ENCODE measurements at regions not wholly inside any gene's neighbourhood (a gene's known extent, or its start where the extent isn't known, plus 50 kb on each side); places are given as distances from the start of the nearest gene placed in this dataset.
"Not testable (repeated sequence)": the region's sequence is repeated elsewhere in the genome, so short reads cannot be mapped to it uniquely, and the experiment has no call there.

GRCh38 chr13:67515895-67516294 lies 285.8 kb upstream of the PCDH9 start:
- TF ChIP-seq, protein P1, sequence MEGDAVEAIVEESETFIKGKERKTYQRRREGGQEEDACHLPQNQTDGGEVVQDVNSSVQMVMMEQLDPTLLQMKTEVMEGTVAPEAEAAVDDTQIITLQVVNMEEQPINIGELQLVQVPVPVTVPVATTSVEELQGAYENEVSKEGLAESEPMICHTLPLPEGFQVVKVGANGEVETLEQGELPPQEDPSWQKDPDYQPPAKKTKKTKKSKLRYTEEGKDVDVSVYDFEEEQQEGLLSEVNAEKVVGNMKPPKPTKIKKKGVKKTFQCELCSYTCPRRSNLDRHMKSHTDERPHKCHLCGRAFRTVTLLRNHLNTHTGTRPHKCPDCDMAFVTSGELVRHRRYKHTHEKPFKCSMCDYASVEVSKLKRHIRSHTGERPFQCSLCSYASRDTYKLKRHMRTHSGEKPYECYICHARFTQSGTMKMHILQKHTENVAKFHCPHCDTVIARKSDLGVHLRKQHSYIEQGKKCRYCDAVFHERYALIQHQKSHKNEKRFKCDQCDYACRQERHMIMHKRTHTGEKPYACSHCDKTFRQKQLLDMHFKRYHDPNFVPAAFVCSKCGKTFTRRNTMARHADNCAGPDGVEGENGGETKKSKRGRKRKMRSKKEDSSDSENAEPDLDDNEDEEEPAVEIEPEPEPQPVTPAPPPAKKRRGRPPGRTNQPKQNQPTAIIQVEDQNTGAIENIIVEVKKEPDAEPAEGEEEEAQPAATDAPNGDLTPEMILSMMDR (IDR thresholded peaks at IDR 0.05; ENCODE audit: low read depth, low read length), result no peak
- H3K4me3 ChIP-seq (ENCODE audit: low read depth, low read length), result no peak overlapping the region

DNA sequence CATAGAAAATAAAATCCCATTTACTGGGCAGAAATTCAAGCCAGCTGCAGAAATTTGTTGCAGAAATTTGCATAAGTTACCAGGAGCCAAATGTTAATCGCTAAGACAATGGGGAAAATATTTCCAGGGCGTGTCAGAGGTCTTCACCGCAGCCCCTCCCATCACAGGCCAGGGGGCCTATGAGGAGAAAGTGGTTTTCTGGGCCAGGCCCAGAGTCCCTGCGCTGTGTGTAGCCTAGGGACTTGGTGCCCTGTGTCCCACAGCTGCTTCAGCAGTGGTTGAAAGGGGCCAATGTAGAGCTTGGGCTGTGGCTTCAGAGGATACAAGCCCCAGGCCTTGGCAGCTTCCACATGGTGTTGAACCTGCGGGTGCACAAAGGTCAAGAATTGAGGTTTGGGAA lies 278.9 kb upstream of the PCDH9 start:
- TF ChIP-seq, protein P1 (IDR thresholded peaks at IDR 0.05; ENCODE audit: low read depth, low read length), result no peak
- no peak overlapping the region for H3K4me3 ChIP-seq (ENCODE audit: low read depth, low read length)

- not testable (repeated sequence) for H3K4me3 ChIP-seq (ENCODE audit: low read depth, low read length)
Observed at GRCh38 chr13:67508275-67508674, 278.1 kb upstream of the PCDH9 start.

- H3K4me3 ChIP-seq (ENCODE audit: low read depth, low read length), result no peak overlapping the region
- TF ChIP-seq, protein P1 (IDR thresholded peaks at IDR 0.05; ENCODE audit: low read depth, low read length), result no peak
Observed at GRCh38 chr13:67506407-67506806, 276.3 kb upstream of the PCDH9 start.

DNA sequence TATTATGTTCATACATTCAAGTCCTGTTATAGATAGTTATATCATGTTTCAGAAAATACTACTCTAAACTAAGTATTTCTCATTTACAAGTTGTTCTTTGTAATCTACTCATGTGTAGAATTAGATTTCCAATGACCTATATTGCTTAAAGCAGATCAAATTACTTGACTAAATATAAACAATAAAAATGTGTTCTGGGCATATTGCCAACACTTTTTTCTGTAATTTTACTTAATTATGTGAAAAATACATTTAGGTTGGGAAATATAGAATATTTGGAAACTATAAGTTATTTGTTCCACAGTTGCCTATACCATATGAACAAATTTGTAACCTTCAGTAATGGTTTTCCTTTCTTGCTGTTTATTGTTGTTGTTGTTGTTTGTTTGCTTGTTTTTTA lies 275.2 kb upstream of the PCDH9 start:
- TF ChIP-seq, protein P1 (IDR thresholded peaks at IDR 0.05; ENCODE audit: low read depth, low read length), result no peak

DNA sequence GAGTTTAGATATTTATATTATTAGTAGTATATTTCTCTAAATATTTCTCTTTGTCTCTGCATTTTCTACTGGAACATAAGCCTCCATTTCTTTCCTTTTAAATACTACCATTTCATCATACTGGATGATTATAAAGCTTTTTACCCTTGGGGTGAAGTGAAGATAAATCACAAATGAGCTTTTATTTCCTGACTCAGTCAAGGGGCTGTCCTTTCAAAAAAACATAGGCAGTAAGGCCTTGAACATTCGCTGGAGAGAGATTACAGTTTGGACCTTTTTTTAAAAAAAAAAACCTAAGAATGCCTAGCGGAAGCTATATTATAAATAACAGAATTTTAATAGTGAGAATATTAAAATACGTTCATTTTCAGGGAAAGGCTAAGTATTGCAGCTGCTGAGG lies 268.8 kb upstream of the PCDH9 start:
- no peak overlapping the region for H3K4me3 ChIP-seq (ENCODE audit: low read depth, low read length)
- TF ChIP-seq, protein P1 (IDR thresholded peaks at IDR 0.05; ENCODE audit: low read depth, low read length), result no peak

More for the DNA sequence above, 275.2 kb upstream of the PCDH9 start:
- H3K4me3 ChIP-seq (ENCODE audit: low read depth, low read length), result no peak overlapping the region

DNA sequence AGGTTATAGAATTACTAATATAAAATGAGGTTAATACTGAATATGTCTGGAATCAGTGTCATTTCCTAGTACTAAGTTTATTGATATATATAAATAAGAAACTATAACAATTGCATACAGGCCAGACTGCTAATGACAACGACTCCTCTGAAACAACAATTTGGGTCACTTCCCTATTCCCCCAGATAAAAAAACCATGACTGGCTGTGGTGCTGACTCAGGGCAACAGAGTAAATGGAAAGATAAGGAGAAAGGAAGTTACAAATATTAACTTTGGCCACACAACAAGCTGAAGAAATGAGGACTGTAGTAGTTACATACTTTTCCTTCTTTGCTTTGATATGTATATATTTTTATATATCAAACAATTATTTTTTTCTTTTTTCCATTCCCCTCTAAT lies 263.7 kb upstream of the PCDH9 start:
- TF ChIP-seq, protein P1 (IDR thresholded peaks at IDR 0.05; ENCODE audit: low read depth, low read length), result no peak
- no peak overlapping the region for H3K4me3 ChIP-seq (ENCODE audit: low read depth, low read length)

DNA sequence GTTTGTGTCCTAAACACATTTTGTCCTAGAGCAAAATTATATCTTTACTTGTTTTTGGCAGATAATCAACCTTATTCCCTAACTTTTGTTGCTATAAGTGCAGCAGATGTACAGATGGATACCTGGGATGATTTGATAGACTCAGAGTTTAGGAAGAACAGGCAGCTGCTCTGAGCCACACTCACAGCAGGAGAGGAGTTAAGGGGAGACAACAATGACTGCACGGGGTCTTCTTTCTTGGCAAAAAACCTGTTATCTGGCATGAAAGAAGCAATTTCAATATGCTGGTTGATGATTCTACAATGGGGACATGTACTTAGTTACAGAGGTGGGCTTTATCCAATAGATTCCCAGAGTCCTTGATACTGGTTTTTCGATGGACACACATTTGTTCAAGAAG lies 258.9 kb upstream of the PCDH9 start:
- TF ChIP-seq, protein P1 (IDR thresholded peaks at IDR 0.05; ENCODE audit: low read depth, low read length), result no peak
- H3K4me3 ChIP-seq (ENCODE audit: low read depth, low read length), result no peak overlapping the region

Data from WI38 (cell line).